Spleen (tissue), 11 donors: ENCODE measurements at regions not wholly inside any gene's neighbourhood (a gene's known extent, or its start where the extent isn't known, plus 50 kb on each side); places are given as distances from the start of the nearest gene placed in this dataset.

Experiments used
- DNase-seq: peaks from one replicate; pipeline ENCODE4 v3.0.0-alpha.2; 2020
- H3K27ac ChIP-seq, 8 donors: fragments of 200-600 bp; sonication (generic) in 7 of 8; 1 replicate in 4 of 8; 2 replicates in 4 of 8; pipeline versions ENCODE4 v1.5.0 to v1.8.0; 2016 to 2021; ENCODE audit warnings: inconsistent platforms in 4 of 8, mild to moderate bottlenecking in 4 of 8, moderate library complexity in 1 of 8
- H3K27me3 ChIP-seq, 7 donors: fragments of 200-600 bp; sonication (generic) in 6 of 7; replicated peaks in 1 of 7; 1 replicate in 4 of 7; 2 replicates in 3 of 7; pipeline versions ENCODE4 v1.5.0 to v1.8.0; 2016 to 2021; ENCODE audit warnings: inconsistent platforms in 3 of 7, mild to moderate bottlenecking in 1 of 7
- H3K36me3 ChIP-seq, 6 donors: fragments of 200-600 bp; sonication (generic) in 5 of 6; 1 replicate in 4 of 6; 2 replicates in 2 of 6; pipeline versions ENCODE4 v1.5.0 to v1.8.0; 2016 to 2021; ENCODE audit warnings: inconsistent platforms in 2 of 6
- H3K4me1 ChIP-seq, 6 donors: fragments of 200-600 bp; sonication (generic) in 5 of 6; 1 replicate in 3 of 6; 2 replicates in 3 of 6; pipeline versions ENCODE4 v1.5.0 to v1.8.0; 2016 to 2021; ENCODE audit warnings: inconsistent platforms in 3 of 6
- H3K4me3 ChIP-seq, 8 donors: fragments of 200-600 bp; sonication (generic) in 7 of 8; 1 replicate in 4 of 8; 2 replicates in 4 of 8; pipeline versions ENCODE4 v1.5.0 to v1.8.0; 2016 to 2021; ENCODE audit warnings: inconsistent platforms in 4 of 8, mild to moderate bottlenecking in 4 of 8, moderate library complexity in 2 of 8
- H3K9me3 ChIP-seq, 8 donors: fragments of 200-600 bp; sonication (generic) in 7 of 8; 1 replicate in 4 of 8; 2 replicates in 4 of 8; pipeline versions ENCODE4 v1.5.0 to v1.8.0; 2016 to 2021; ENCODE audit warnings: inconsistent platforms in 4 of 8
- POLR2A ChIP-seq, 3 donors: fragments of 450-650 bp; IDR thresholded peaks; one replicate each; pipeline ENCODE4 v1.5.1; 2017; ENCODE audit warnings: antibody characterized with exemption in 3 of 3, mild to moderate bottlenecking in 1 of 3
- POLR2AphosphoS5 ChIP-seq, 3 donors: sonication (generic); formaldehyde crosslinking; IDR thresholded peaks; one replicate each; pipeline ENCODE4 v1.5.1; 2017; ENCODE audit warnings: antibody characterized with exemption in 3 of 3
- WGBS, 5 donors: extraction: QIAGEN DNeasy Blood & Tissue Kit in 3 of 5; methylation state at CpG; one replicate each; pipeline versions ENCODE4 v1.1.5 to v1.1.7; 2013 to 2018; 5-methylcytosine and 5-hydroxymethylcytosine counted together
- intact Hi-C: fragments of 100-400 bp; cut with DNase I; formaldehyde crosslinking; loops from one replicate; pipeline ENCODE4 v1.15.0; 2023; ENCODE audit warnings: low total_unique reads
- TF ChIP-seq, protein P1 (sequence below), 11 experiments: fragments of 200-600 bp in 7 of 11; fragments of 450-650 bp in 4 of 11; sonication (generic) in 4 of 11; IDR thresholded peaks in 8 of 11; conservative IDR thresholded peaks in 3 of 11; 1 replicate in 7 of 11; 2 replicates in 4 of 11; pipeline versions ENCODE4 v1.4.0 to v1.8.0; 2016 to 2021; ENCODE audit warnings: antibody characterized with exemption in 11 of 11, inconsistent platforms in 4 of 11, mild to moderate bottlenecking in 1 of 11
- donor health status: healthy with polysubstance abuse.
- donor health status: DM: no; HTN: no; CAD: no; lungs with moderate emphysema.
- donor health status: DM: no; HTN: no; CAD: no.
- donor health status: Bipolar disorder and iron deficiency.
- donor health status: healthy.
- donor health status: DM: no; HTN: no; CAD: no.
- donor health status: DM: yes; HTN: yes; CAD: no.

DNA sequence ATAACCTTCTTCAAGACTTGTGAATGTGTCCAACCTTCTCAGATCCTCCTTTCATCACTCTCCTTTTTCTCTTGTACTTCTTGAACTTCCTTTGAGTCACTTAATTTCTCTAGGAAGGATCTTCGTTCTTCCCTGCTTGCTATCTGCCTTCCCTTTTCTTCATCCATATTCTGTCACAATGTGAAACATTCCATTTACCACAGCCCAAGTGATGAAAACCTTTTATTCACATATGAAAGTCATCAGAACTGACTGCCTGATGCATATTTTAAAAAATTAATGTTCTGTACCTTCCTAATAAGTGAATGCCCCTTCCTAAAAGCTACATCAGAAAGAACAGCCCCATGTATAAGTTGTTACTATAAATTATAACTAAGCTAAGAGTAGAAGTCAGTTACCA lies 520.4 kb upstream of the LUZP2 start:
- intact Hi-C loops, result no loop called here
- H3K4me1 ChIP-seq, result no peaks in the 10 kb centered on the region
- no peak overlapping the region for H3K4me3 ChIP-seq
- H3K27ac ChIP-seq, result no peak overlapping the region
- H3K9me3 ChIP-seq, result peaks cover 0 to 3% (median 0%) of the 10 kb centered on the region in 8 donors
- no peaks in the 10 kb centered on the region for H3K36me3 ChIP-seq
- TF ChIP-seq, protein P1, sequence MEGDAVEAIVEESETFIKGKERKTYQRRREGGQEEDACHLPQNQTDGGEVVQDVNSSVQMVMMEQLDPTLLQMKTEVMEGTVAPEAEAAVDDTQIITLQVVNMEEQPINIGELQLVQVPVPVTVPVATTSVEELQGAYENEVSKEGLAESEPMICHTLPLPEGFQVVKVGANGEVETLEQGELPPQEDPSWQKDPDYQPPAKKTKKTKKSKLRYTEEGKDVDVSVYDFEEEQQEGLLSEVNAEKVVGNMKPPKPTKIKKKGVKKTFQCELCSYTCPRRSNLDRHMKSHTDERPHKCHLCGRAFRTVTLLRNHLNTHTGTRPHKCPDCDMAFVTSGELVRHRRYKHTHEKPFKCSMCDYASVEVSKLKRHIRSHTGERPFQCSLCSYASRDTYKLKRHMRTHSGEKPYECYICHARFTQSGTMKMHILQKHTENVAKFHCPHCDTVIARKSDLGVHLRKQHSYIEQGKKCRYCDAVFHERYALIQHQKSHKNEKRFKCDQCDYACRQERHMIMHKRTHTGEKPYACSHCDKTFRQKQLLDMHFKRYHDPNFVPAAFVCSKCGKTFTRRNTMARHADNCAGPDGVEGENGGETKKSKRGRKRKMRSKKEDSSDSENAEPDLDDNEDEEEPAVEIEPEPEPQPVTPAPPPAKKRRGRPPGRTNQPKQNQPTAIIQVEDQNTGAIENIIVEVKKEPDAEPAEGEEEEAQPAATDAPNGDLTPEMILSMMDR (IDR thresholded peaks at IDR 0.05 in 8 of 11, conservative IDR thresholded peaks at IDR 0.05 in 3 of 11), result no peak
- TF ChIP-seq POLR2AphosphoS5 (IDR thresholded peaks at IDR 0.05) (no peak), POLR2A (IDR thresholded peaks at IDR 0.05) (no peak)
- DNase-seq, result no peak
- H3K27me3 ChIP-seq, result no peaks in the 10 kb centered on the region
- 37 to 83% (median 69%) methylated on average over 1 of the region's 1 CpG for WGBS, 5 donors

DNA sequence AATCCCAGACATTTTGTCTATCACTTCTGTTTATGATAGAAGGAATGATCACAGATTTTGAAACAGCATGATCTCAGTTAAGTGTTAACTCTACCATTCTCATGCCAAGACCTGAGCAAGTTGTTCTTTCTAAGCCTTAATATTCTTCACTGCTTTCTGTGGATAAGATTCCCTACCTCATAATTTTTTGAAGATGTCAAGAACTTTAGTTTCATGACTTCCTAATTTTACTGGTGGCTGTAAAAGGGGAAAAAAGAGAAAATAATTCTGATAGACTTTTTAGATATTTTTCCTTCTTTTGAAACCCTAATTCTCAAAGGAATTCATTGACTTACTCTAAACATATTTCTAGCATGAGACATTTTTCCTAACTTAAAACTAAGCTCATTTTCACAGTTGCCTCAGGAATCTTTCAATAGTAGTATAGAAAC lies 520.0 kb upstream of the LUZP2 start:
- no peak for DNase-seq
- Histone ChIP-seq H3K36me3 (no peaks in the 10 kb centered on the region), H3K4me1 (no peaks in the 10 kb centered on the region), H3K27me3 (no peaks in the 10 kb centered on the region), H3K4me3 (no peak overlapping the region), H3K27ac (no peak overlapping the region), H3K9me3 (peaks cover 0 to 3% (median 0%) of the 10 kb centered on the region in 8 donors)
- TF ChIP-seq POLR2A (IDR thresholded peaks at IDR 0.05) (no peak), POLR2AphosphoS5 (IDR thresholded peaks at IDR 0.05) (no peak)
- TF ChIP-seq, protein P1 (IDR thresholded peaks at IDR 0.05 in 8 of 11, conservative IDR thresholded peaks at IDR 0.05 in 3 of 11), result no peak
- intact Hi-C loops, result no loop called here

DNA sequence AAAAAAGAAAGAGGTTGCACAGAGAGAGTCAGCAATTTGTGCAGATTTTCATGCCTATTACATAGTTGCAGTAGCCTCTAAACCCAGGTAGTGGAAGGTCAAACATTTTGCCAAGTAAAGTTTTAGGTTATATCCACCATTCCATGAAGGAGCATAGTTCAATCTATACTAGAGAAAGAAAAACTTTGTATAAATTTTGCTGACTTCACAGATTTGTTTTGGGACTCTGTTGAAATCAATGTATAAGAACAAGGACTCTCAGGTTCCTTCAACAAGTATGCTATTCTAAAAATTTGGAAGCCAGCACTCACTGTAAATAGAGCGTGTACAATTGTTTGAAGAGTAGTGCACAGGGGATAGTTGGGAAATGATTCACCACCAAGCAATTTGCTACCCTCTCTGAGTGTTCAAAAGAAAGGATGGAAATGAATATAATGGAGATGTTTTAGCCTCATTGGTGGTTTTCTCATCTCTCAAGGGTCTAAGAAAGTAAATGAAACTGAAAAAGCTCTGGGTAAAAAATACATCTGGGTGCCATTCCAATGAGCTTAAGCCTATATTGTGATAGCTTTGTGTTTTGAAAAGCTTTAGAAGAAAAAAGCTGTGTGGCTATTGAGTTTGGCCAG lies 508.4 kb upstream of the LUZP2 start:
- no peaks in the 10 kb centered on the region for H3K36me3 ChIP-seq
- 45 to 91% (median 82%) methylated on average over 1 of the region's 1 CpG for WGBS, 5 donors
- no peaks in the 10 kb centered on the region for H3K4me1 ChIP-seq
- H3K27me3 ChIP-seq, result no peaks in the 10 kb centered on the region
- intact Hi-C loops, result no loop called here
- no peak overlapping the region for H3K27ac ChIP-seq
- TF ChIP-seq POLR2A (IDR thresholded peaks at IDR 0.05), result no peak
- TF ChIP-seq, protein P1 (IDR thresholded peaks at IDR 0.05 in 8 of 11, conservative IDR thresholded peaks at IDR 0.05 in 3 of 11), result no peak
- no peak for TF ChIP-seq POLR2AphosphoS5 (IDR thresholded peaks at IDR 0.05)
- no peak overlapping the region for H3K4me3 ChIP-seq
- no peak for DNase-seq
- peaks cover 0 to 3% (median 0%) of the 10 kb centered on the region in 8 donors for H3K9me3 ChIP-seq

DNA sequence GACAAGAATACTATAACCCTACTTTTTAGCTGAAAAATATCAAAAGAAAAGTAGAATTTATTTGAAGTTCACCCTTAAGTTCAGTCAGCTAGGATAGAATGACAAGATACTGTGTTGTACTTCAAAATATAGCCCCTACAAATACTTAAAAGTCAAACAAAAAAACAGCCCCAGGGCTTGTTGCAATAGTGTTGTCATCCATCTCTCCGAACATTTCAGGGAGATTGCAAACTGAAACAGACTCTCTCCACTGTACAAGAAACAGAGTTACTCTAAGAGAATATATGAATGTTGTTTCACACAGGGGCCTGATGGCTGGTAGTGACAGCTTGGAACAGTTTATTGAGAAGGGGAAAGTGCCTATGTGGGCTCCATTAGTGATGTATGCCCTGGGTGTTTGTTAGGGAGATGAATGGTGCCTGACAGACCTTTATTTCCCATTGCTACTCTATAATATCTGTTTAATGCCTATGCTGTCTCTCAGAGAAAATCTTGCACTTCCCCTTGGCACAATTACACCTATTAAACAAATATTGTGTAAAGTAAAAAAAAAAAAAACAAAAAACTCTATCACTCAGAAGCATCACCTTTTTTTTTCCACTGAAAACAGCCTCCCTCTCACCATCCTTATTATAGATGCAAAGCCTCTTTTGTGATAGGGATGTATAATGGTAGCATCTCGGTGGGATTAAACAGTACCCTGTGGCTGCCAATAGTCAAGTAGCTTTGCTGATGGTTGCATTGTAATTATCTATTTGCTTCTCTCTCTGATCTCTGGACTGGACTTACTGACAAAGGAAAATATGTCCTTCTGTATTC lies 506.3 kb upstream of the LUZP2 start:
- intact Hi-C loops, result loop anchor here (10.0 kb wide), 1 partner anchor 84 kb away; no protein-coding TSS in a partner anchor
- TF ChIP-seq POLR2A (IDR thresholded peaks at IDR 0.05), result no peak
- TF ChIP-seq, protein P1 (IDR thresholded peaks at IDR 0.05 in 8 of 11, conservative IDR thresholded peaks at IDR 0.05 in 3 of 11), result no peak
- TF ChIP-seq POLR2AphosphoS5 (IDR thresholded peaks at IDR 0.05), result no peak

More for the DNA sequence above, 506.3 kb upstream of the LUZP2 start:
- Histone ChIP-seq H3K27ac (no peak overlapping the region), H3K36me3 (no peaks in the 10 kb centered on the region), H3K4me1 (no peaks in the 10 kb centered on the region), H3K27me3 (no peaks in the 10 kb centered on the region), H3K4me3 (no peak overlapping the region), H3K9me3 (peaks cover 0 to 15% (median 0%) of the 10 kb centered on the region in 8 donors)
- no peak for DNase-seq
- WGBS, 5 donors, result 74 to 94% (median 80%) methylated on average over 2 of the region's 2 CpGs
